Subcutaneous abdominal adipose tissue (tissue), 5 donors: ENCODE measurements at regions not wholly inside any gene's neighbourhood (a gene's known extent, or its start where the extent isn't known, plus 50 kb on each side); places are given as distances from the start of the nearest gene placed in this dataset.

Source experiments
- H3K27ac ChIP-seq: one replicate; pipeline ENCODE4 v1.7.0; 2013; ENCODE audit warnings: low read depth, mild to moderate bottlenecking, inconsistent platforms, low read length, moderate library complexity
- H3K27me3 ChIP-seq, 5 donors: one replicate each; pipeline ENCODE4 v1.7.0; 2013; ENCODE audit warnings: low read length in 5 of 5, inconsistent platforms in 1 of 5; ENCODE audit not compliant: control insufficient read depth in 5 of 5, insufficient read depth in 4 of 5
- H3K36me3 ChIP-seq, 5 donors: one replicate each; pipeline ENCODE4 v1.7.0; 2013; ENCODE audit warnings: low read length in 5 of 5; ENCODE audit not compliant: control insufficient read depth in 5 of 5, insufficient read depth in 5 of 5
- H3K4me1 ChIP-seq, 5 donors: one replicate each; pipeline ENCODE4 v1.7.0; 2013; ENCODE audit warnings: low read length in 5 of 5, mild to moderate bottlenecking in 3 of 5, moderate library complexity in 1 of 5; ENCODE audit not compliant: control insufficient read depth in 5 of 5, insufficient read depth in 5 of 5
- H3K4me3 ChIP-seq, 5 donors: one replicate each; pipeline ENCODE4 v1.7.0; 2013; ENCODE audit warnings: low read length in 5 of 5, low read depth in 1 of 5
- H3K9ac ChIP-seq, 5 donors: one replicate each; pipeline ENCODE4 v1.7.0; 2013; ENCODE audit warnings: low read length in 5 of 5, mild to moderate bottlenecking in 4 of 5, moderate library complexity in 3 of 5
- H3K9me3 ChIP-seq, 5 donors: one replicate each; pipeline ENCODE4 v1.7.0; 2013; ENCODE audit warnings: low read length in 5 of 5; ENCODE audit not compliant: control insufficient read depth in 5 of 5
- donor health status: healthy.
- donor health status: healthy.
- donor health status: healthy.
- donor health status: healthy.
- donor health status: healthy.

DNA sequence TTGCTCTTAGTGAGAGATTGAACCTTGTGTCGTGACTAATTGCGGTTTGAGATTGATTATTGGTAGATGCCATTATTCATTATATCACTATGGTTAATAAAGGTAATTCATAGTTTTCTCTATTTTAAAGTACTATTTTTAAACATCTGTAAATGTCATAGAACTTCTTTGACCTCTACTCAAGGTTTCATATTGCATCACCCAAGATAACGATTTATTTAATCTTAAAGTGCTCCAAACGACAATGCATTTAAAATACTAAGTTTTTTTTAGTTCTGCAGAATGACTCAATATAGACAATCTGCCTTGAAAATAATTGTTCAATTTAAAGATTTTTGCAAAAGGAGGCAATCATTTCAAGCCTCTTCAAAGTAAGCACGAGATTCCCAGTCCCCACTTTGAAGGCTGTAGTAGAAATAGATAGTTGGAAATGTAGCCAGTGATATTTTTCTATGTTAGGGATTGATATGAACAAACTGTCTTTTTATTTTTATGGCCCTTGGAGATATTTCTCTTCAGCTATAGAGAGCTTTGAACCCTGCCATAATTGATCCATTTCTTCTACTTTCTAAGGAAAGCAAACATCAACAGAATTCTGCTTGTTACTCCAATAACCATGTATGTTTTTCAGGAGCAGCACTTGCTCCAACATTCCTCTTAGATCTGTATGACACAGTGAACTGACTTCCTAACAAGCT lies 114.2 kb upstream of the PALMD start:
- no peaks in the 10 kb centered on the region for H3K27me3 ChIP-seq
- H3K36me3 ChIP-seq = no peaks in the 10 kb centered on the region
- no peak overlapping the region for H3K9ac ChIP-seq
- no peaks in the 10 kb centered on the region for H3K9me3 ChIP-seq
- H3K4me3 ChIP-seq = no peak overlapping the region
- peaks cover 0 to 32% (median 20%) of the 10 kb centered on the region in 5 donors for H3K4me1 ChIP-seq
- no peak overlapping the region for H3K27ac ChIP-seq

- Histone ChIP-seq H3K27ac (no peak overlapping the region), H3K27me3 (no peaks in the 10 kb centered on the region), H3K4me1 (peaks cover 0 to 28% (median 20%) of the 10 kb centered on the region in 5 donors), H3K9ac (no peak overlapping the region), H3K4me3 (no peak overlapping the region), H3K36me3 (no peaks in the 10 kb centered on the region), H3K9me3 (no peaks in the 10 kb centered on the region)
These were observed 113.7 kb upstream of the PALMD start for GRCh38 chr1:99532276-99532580.

GRCh38 chr1:99533909-99534637 lies 111.8 kb upstream of the PALMD start:
- Histone ChIP-seq H3K36me3 (no peaks in the 10 kb centered on the region), H3K9me3 (no peaks in the 10 kb centered on the region), H3K4me1 (peaks cover 0 to 24% (median 16%) of the 10 kb centered on the region in 5 donors), H3K27me3 (no peaks in the 10 kb centered on the region), H3K4me3 (peak overlapping the region in 4 of 5 donors; percentile 27 to 62 (median 36)), H3K27ac (peak overlapping the region; percentile 73), H3K9ac (no peak overlapping the region)

- H3K9ac ChIP-seq = peak overlapping the region in 4 of 5 donors; percentile 4 to 64 (median 44)
- peak overlapping the region; percentile 73 for H3K27ac ChIP-seq
- no peaks in the 10 kb centered on the region for H3K9me3 ChIP-seq
- H3K4me1 ChIP-seq = peaks cover 0 to 24% (median 16%) of the 10 kb centered on the region in 5 donors
- no peaks in the 10 kb centered on the region for H3K27me3 ChIP-seq
- no peaks in the 10 kb centered on the region for H3K36me3 ChIP-seq
- H3K4me3 ChIP-seq = peak overlapping the region; percentile 27 to 62 (median 34)
These were observed 111.3 kb upstream of the PALMD start for GRCh38 chr1:99534638-99534930.

DNA sequence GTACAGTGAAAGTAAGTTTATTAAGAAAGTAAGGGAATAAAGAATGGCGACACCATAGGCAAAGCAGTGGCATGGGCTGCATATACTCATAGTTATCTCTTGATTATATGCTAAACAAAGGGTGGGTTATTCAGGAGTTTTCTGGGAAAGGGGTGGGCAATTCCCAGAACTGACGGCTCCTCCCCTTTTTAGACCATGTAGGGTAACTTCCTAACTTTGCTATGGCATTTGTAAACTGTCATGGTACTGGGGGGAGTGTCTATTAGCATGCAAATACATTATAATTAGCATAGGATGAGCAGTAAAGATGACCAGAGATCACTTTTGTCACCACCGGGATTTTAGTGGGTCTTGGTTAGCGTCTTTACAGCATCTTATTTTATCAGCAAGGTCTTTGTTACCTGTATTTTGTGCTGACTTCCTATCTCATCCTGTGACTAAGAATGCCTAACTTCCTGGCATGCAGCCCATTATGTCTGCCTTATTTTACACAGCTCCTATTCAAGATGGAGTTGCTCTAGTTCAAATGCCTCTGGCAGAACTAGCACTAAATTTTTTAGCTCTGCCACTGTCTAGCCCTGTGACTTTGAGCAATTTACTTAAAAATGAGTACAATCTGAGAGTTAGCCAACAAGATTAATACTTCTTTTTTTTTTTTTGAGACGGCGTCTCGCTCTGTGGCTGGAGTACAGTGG lies 110.3 kb upstream of the PALMD start:
- Histone ChIP-seq H3K9ac (peak overlapping the region in 1 of 5 donors; percentile 64), H3K9me3 (no peaks in the 10 kb centered on the region), H3K27ac (peak overlapping the region; percentile 73), H3K27me3 (no peaks in the 10 kb centered on the region), H3K4me3 (peak overlapping the region in 4 of 5 donors; percentile 6 to 62 (median 30)), H3K36me3 (no peaks in the 10 kb centered on the region), H3K4me1 (peaks cover 0 to 24% (median 16%) of the 10 kb centered on the region in 5 donors)

- no peak overlapping the region for H3K27ac ChIP-seq
- H3K9me3 ChIP-seq = no peaks in the 10 kb centered on the region
- peaks cover 0 to 21% (median 16%) of the 10 kb centered on the region in 5 donors for H3K4me1 ChIP-seq
- H3K36me3 ChIP-seq = no peaks in the 10 kb centered on the region
- H3K9ac ChIP-seq = no peak overlapping the region
- H3K4me3 ChIP-seq = no peak overlapping the region
- H3K27me3 ChIP-seq = no peaks in the 10 kb centered on the region
These were observed 107.9 kb upstream of the PALMD start for GRCh38 chr1:99537886-99538617.

DNA sequence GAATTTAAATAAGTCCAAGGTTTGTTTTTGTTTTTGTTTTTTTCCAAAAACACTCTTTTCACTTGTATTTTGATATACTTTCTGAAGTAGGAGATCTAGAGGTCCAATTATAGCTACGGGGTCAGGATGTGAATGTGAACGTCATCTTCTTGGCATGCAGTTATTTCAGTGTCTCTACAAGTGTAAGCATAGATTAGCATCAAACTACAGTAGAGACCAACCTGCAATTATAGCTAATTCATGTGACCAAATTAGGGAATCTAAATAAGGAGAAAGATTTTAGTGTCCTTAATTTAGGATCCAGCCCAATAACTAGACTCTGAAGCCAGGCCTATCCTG lies 107.3 kb upstream of the PALMD start:
- H3K36me3 ChIP-seq = no peaks in the 10 kb centered on the region
- no peak overlapping the region for H3K4me3 ChIP-seq
- no peak overlapping the region for H3K27ac ChIP-seq
- H3K27me3 ChIP-seq = no peaks in the 10 kb centered on the region
- peaks cover 0 to 21% (median 16%) of the 10 kb centered on the region in 5 donors for H3K4me1 ChIP-seq
- no peaks in the 10 kb centered on the region for H3K9me3 ChIP-seq
- H3K9ac ChIP-seq = no peak overlapping the region

DNA sequence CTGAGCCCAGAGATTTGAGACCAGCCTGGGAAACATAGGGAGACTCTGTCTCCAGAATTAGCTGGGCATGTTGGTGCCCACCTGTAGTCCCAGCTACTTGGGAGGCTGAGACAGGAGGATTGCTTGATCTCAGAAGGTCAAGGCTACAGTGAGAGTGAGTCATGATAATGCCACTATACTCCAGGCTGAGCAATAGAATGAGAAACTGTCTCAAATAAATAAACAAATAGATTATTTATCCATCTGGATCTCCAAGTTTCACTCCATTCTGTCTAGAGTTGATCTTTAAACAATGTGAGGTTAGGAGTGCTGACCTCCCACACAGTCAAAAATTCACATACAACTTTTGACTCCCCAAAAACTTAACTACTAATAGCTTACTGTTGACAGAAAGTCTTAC lies 106.8 kb upstream of the PALMD start:
- Histone ChIP-seq H3K9me3 (no peaks in the 10 kb centered on the region), H3K36me3 (no peaks in the 10 kb centered on the region), H3K4me3 (no peak overlapping the region), H3K27me3 (no peaks in the 10 kb centered on the region), H3K4me1 (peaks cover 0 to 22% (median 12%) of the 10 kb centered on the region in 5 donors), H3K9ac (no peak overlapping the region), H3K27ac (no peak overlapping the region)

GRCh38 chr1:99540744-99541143 lies 105.2 kb upstream of the PALMD start:
- H3K27ac ChIP-seq = no peak overlapping the region
- no peaks in the 10 kb centered on the region for H3K27me3 ChIP-seq
- no peak overlapping the region for H3K9ac ChIP-seq
- H3K4me3 ChIP-seq = no peak overlapping the region
- no peaks in the 10 kb centered on the region for H3K9me3 ChIP-seq
- no peaks in the 10 kb centered on the region for H3K36me3 ChIP-seq
- H3K4me1 ChIP-seq = peaks cover 0 to 12% (median 0%) of the 10 kb centered on the region in 5 donors

- Histone ChIP-seq H3K27me3 (no peaks in the 10 kb centered on the region), H3K9me3 (no peaks in the 10 kb centered on the region), H3K4me3 (no peak overlapping the region), H3K4me1 (peaks cover 0 to 10% (median 3%) of the 10 kb centered on the region in 5 donors), H3K27ac (peak overlapping the region; percentile 13), H3K36me3 (no peaks in the 10 kb centered on the region), H3K9ac (no peak overlapping the region)
These were observed 101.6 kb upstream of the PALMD start for GRCh38 chr1:99544328-99544727.
